ENCODE measurements at regions not wholly inside any gene's neighbourhood (a gene's known extent, or its start where the extent isn't known, plus 50 kb on each side); places are given as distances from the start of the nearest gene placed in this dataset.

- no peak overlapping the region for H3K4me3 ChIP-seq (ENCODE audit: low read depth, poor library complexity, severe bottlenecking)
- DNase-seq (ENCODE audit: low spot score in 2 of 2), result no peak
- intact Hi-C loops (cut with DNase I; ENCODE audit: low total_unique reads), result no loop called here
- 63 to 76% methylated on average over 1 of the region's 1 CpG for WGBS, 2 donors
- TF ChIP-seq POLR2A (IDR thresholded peaks at IDR 0.05) (no peak), CTCF (IDR thresholded peaks at IDR 0.05) (no peak)
Observed at GRCh38 chr2:196344397-196344796, 173.0 kb upstream of the STK17B start.

GRCh38 chr2:196353717-196354116 lies 182.3 kb upstream of the STK17B start:
- intact Hi-C loops (cut with DNase I; ENCODE audit: low total_unique reads), result no loop called here
- 88 to 100% methylated on average over 1 of the region's 1 CpG for WGBS, 2 donors
- DNase-seq (ENCODE audit: low spot score in 2 of 2), result no peak
- H3K4me3 ChIP-seq (ENCODE audit: low read depth, poor library complexity, severe bottlenecking), result no peak overlapping the region
- TF ChIP-seq POLR2A (IDR thresholded peaks at IDR 0.05), result no peak
- TF ChIP-seq CTCF (IDR thresholded peaks at IDR 0.05), result no peak

- no peak for DNase-seq (ENCODE audit: low spot score in 2 of 2)
- intact Hi-C loops (cut with DNase I; ENCODE audit: low total_unique reads), result no loop called here
- 98 to 100% methylated on average over 4 of the region's 4 CpGs for WGBS, 2 donors
- no peak overlapping the region for H3K4me3 ChIP-seq (ENCODE audit: low read depth, poor library complexity, severe bottlenecking)
- TF ChIP-seq CTCF (IDR thresholded peaks at IDR 0.05) (no peak), POLR2A (IDR thresholded peaks at IDR 0.05) (no peak)
Observed at GRCh38 chr2:196354186-196354585, 182.8 kb upstream of the STK17B start.

- no peak for TF ChIP-seq CTCF (IDR thresholded peaks at IDR 0.05)
- no peak for TF ChIP-seq POLR2A (IDR thresholded peaks at IDR 0.05)
- no peak for DNase-seq (ENCODE audit: low spot score in 2 of 2)
- H3K4me3 ChIP-seq (ENCODE audit: low read depth, poor library complexity, severe bottlenecking), result no peak overlapping the region
- intact Hi-C loops (cut with DNase I; ENCODE audit: low total_unique reads), result no loop called here
- WGBS, 2 donors, result 74 to 76% methylated on average over 4 of the region's 4 CpGs
Observed at GRCh38 chr2:196356332-196356731, 185.0 kb upstream of the STK17B start.

GRCh38 chr2:196360650-196361049 lies 189.3 kb upstream of the STK17B start:
- intact Hi-C loops (cut with DNase I; ENCODE audit: low total_unique reads), result no loop called here
- DNase-seq (ENCODE audit: low spot score in 2 of 2), result no peak
- TF ChIP-seq CTCF (IDR thresholded peaks at IDR 0.05) (no peak), POLR2A (IDR thresholded peaks at IDR 0.05) (no peak)
- no peak overlapping the region for H3K4me3 ChIP-seq (ENCODE audit: low read depth, poor library complexity, severe bottlenecking)

GRCh38 chr2:196361606-196362326 lies 190.4 kb upstream of the STK17B start:
- intact Hi-C loops (cut with DNase I; ENCODE audit: low total_unique reads), result no loop called here
- no peak for DNase-seq (ENCODE audit: low spot score in 2 of 2)
- no peak for TF ChIP-seq CTCF (IDR thresholded peaks at IDR 0.05)
- TF ChIP-seq POLR2A (IDR thresholded peaks at IDR 0.05), result no peak
- no peak overlapping the region for H3K4me3 ChIP-seq (ENCODE audit: low read depth, poor library complexity, severe bottlenecking)
- 38 to 44% methylated on average over 7 of the region's 7 CpGs for WGBS, 2 donors

Data from lower leg skin (tissue), 4 donors.